Transverse colon (tissue), 4 donors: ENCODE measurements at regions not wholly inside any gene's neighbourhood (a gene's known extent, or its start where the extent isn't known, plus 50 kb on each side); places are given as distances from the start of the nearest gene placed in this dataset.

Experiments used
- CTCF ChIP-seq, 5 experiments: fragments of 200-600 bp in 3 of 5; fragments of 450-650 bp in 2 of 5; sonication (generic) in 3 of 5; IDR thresholded peaks; 1 replicate in 2 of 5; 2 replicates in 3 of 5; pipeline ENCODE4 v1.5.1; 2016 to 2017; ENCODE audit warnings: antibody characterized with exemption in 5 of 5, inconsistent platforms in 3 of 5, mild to moderate bottlenecking in 2 of 5, moderate library complexity in 1 of 5
- EP300 ChIP-seq: sonication (generic); formaldehyde crosslinking; IDR thresholded peaks from one replicate; pipeline ENCODE4 v1.6.1; 2017; ENCODE audit warnings: antibody characterized with exemption, low read depth
- POLR2A ChIP-seq: fragments of 450-650 bp; IDR thresholded peaks from one replicate; pipeline ENCODE4 v1.6.1; 2016; ENCODE audit warnings: antibody characterized with exemption, mild to moderate bottlenecking, moderate library complexity
- POLR2AphosphoS5 ChIP-seq, 3 donors: sonication (generic); formaldehyde crosslinking; IDR thresholded peaks; one replicate each; pipeline ENCODE4 v1.6.1; 2016; ENCODE audit warnings: antibody characterized with exemption in 3 of 3

GRCh38 chr2:125254010-125254409 is 1228.9 kb downstream of the CNTNAP5 start:
- TF ChIP-seq CTCF (IDR thresholded peaks at IDR 0.05) (no peak), POLR2AphosphoS5 (IDR thresholded peaks at IDR 0.05) (no peak), POLR2A (no peak), EP300 (no peak)
